ENCODE measurements at regions not wholly inside any gene's neighbourhood (a gene's known extent, or its start where the extent isn't known, plus 50 kb on each side); places are given as distances from the start of the nearest gene placed in this dataset.

DNA sequence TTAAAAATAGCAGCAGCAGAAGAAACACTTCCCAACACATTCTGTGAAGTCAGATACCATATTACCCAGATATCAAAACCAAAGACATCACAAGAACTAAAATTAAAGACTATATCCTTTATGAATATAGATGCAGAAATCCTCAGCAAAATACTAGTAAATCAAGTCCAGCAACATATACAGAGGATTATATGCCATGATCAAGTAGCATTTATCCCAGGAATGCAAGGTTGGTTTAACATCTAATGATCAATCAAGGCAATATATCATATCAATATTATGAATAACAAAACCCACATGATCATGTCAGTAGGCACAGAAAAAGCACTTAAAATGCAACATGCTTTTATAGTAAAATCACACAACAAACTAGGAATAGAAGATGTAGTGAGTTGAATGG is 88.1 kb downstream of the RPS24 start:
- TF ChIP-seq FOXP2 (optimal IDR thresholded peaks at IDR 0.05; ENCODE audit: borderline replicate concordance, extremely low read depth, extremely low read length, insufficient read depth) (no peak), TAF1 (IDR thresholded peaks at IDR 0.05; ENCODE audit: borderline replicate concordance, insufficient read depth, low read length) (no peak)

DNA sequence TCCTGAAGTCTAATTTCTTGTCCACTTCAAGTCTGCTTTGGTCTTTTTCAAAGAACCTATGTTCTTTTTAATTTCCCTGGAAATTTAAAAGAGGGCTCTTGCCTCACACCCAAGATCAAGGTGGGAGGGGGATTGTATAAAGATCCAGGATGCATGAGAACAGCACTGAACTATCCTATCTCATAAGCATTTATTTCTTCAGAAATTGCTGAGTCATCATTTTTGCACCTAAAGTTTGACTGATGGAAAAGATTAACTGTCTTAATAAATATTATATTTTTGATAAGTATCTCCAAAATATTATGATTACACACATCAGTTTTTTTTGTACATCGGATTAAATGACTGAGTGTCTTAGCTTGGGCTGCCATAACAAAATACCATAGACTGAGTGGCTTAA is 90.5 kb downstream of the RPS24 start:
- no peak for TF ChIP-seq FOXP2 (optimal IDR thresholded peaks at IDR 0.05; ENCODE audit: borderline replicate concordance, extremely low read depth, extremely low read length, insufficient read depth)
- no peak for TF ChIP-seq POLR2AphosphoS5 (IDR thresholded peaks at IDR 0.05; ENCODE audit: low read depth, low read length)
- no peak for TF ChIP-seq SIN3A (IDR thresholded peaks at IDR 0.05; ENCODE audit: borderline replicate concordance, insufficient read depth, low read length)
- TF ChIP-seq TAF1 (IDR thresholded peaks at IDR 0.05; ENCODE audit: borderline replicate concordance, insufficient read depth, low read length) = no peak
- TF ChIP-seq REST (IDR thresholded peaks at IDR 0.05; ENCODE audit: insufficient read depth in 1 of 2, low read depth in 2 of 2, low read length in 2 of 2) = no peak

DNA sequence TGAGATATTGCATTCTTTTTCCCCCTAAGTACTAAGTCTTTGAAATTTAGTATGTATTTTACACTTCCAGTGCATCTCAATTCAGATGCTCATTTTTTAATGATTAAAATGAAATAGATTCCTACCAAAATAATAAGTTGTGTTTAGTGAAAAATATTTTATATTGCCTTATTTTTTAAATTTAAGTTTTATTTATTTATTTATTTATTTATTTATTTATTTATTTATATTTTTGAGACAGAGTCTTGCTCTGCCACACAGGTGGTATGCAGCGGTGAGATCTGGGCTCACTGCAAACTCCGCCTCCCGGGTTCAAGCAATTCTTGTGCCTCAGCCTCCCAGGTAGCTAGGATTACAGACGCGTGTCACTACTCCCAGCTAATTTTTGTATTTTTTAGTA is 95.5 kb downstream of the RPS24 start:
- TF ChIP-seq FOXP2 (optimal IDR thresholded peaks at IDR 0.05; ENCODE audit: borderline replicate concordance, extremely low read depth, extremely low read length, insufficient read depth) (no peak), TAF1 (IDR thresholded peaks at IDR 0.05; ENCODE audit: borderline replicate concordance, insufficient read depth, low read length) (no peak), REST (IDR thresholded peaks at IDR 0.05; ENCODE audit: insufficient read depth in 1 of 2, low read depth in 2 of 2, low read length in 2 of 2) (no peak), POLR2AphosphoS5 (IDR thresholded peaks at IDR 0.05; ENCODE audit: low read depth, low read length) (no peak), SIN3A (IDR thresholded peaks at IDR 0.05; ENCODE audit: borderline replicate concordance, insufficient read depth, low read length) (no peak)

DNA sequence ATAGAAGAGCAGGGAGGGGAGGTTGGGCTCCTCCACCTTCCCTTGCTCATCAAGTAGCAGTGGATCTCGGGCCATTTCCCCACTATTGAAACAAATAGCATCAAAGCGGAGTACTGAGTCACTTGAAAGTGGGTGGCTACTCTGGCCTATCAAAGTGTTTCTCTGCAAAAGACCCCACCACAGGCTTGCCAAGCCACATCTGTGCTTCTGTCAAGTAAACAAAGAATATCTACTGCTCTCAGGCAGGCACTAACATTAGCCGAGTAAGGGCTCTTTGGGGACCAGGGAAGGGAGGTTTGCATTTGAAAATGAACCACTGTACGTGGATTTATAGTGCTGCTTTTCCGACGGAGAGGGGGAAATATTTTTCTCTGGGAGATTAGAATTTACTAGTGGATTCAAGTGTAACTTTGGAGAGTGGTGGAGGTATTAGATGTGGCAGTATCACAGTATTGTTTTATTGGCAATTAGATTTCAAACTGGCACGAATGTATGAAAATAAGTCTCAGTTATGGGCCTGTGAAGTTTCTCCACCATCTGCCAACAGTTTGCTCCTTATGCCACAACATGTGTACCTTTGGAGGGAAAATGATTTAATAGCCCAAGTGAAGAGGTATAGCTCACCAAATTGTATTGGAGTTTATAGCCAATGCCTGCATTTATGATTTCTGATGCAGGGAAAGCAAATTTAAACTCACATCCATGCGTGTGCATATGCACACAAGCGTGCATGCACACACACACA is 97.5 kb downstream of the RPS24 start:
- no peak for TF ChIP-seq POLR2AphosphoS5 (IDR thresholded peaks at IDR 0.05; ENCODE audit: low read depth, low read length)
- TF ChIP-seq REST (IDR thresholded peaks at IDR 0.05; ENCODE audit: insufficient read depth in 1 of 2, low read depth in 2 of 2, low read length in 2 of 2) = no peak
- TF ChIP-seq FOXP2 (optimal IDR thresholded peaks at IDR 0.05; ENCODE audit: borderline replicate concordance, extremely low read depth, extremely low read length, insufficient read depth) = no peak
- TF ChIP-seq TAF1 (IDR thresholded peaks at IDR 0.05; ENCODE audit: borderline replicate concordance, insufficient read depth, low read length) = no peak
- TF ChIP-seq SIN3A (IDR thresholded peaks at IDR 0.05; ENCODE audit: borderline replicate concordance, insufficient read depth, low read length) = no peak

- TF ChIP-seq SIN3A (IDR thresholded peaks at IDR 0.05; ENCODE audit: borderline replicate concordance, insufficient read depth, low read length) (no peak), POLR2AphosphoS5 (IDR thresholded peaks at IDR 0.05; ENCODE audit: low read depth, low read length) (no peak), TAF1 (IDR thresholded peaks at IDR 0.05; ENCODE audit: borderline replicate concordance, insufficient read depth, low read length) (no peak), REST (IDR thresholded peaks at IDR 0.05; ENCODE audit: insufficient read depth in 1 of 2, low read depth in 2 of 2, low read length in 2 of 2) (no peak), FOXP2 (optimal IDR thresholded peaks at IDR 0.05; ENCODE audit: borderline replicate concordance, extremely low read depth, extremely low read length, insufficient read depth) (no peak)
These were observed 101.2 kb downstream of the RPS24 start for GRCh38 chr10:78134773-78135306.
